HUES6 (cell line): ENCODE measurements at regions not wholly inside any gene's neighbourhood (a gene's known extent, or its start where the extent isn't known, plus 50 kb on each side); places are given as distances from the start of the nearest gene placed in this dataset.

ENCODE experiments used
- H3K27ac ChIP-seq: 2 replicates; pipeline ENCODE4 v1.7.0; 2013; ENCODE audit warnings: low read depth, mild to moderate bottlenecking, low read length, inconsistent platforms
- H3K27me3 ChIP-seq: 2 replicates; pipeline ENCODE4 v1.6.1; 2013; ENCODE audit warnings: low read length; ENCODE audit not compliant: control insufficient read depth, insufficient read depth
- H3K36me3 ChIP-seq: 2 replicates; pipeline ENCODE4 v1.6.1; 2013; ENCODE audit warnings: low read length; ENCODE audit not compliant: control insufficient read depth, insufficient read depth
- H3K4me1 ChIP-seq: 2 replicates; pipeline ENCODE4 v1.6.1; 2013; ENCODE audit warnings: low read length; ENCODE audit not compliant: control insufficient read depth, insufficient read depth
- H3K4me3 ChIP-seq: 2 replicates; pipeline ENCODE4 v1.5.1; 2013; ENCODE audit warnings: low read depth, low read length
- H3K9ac ChIP-seq: one replicate; pipeline ENCODE4 v1.6.1; 2013; ENCODE audit warnings: mild to moderate bottlenecking, low read length
- H3K9me3 ChIP-seq: 2 replicates; pipeline ENCODE4 v1.6.1; 2013; ENCODE audit warnings: low read depth, low read length; ENCODE audit not compliant: control insufficient read depth, insufficient read depth

- H3K27ac ChIP-seq = no peak overlapping the region
- H3K27me3 ChIP-seq = no peaks in the 10 kb centered on the region
- no peaks in the 10 kb centered on the region for H3K36me3 ChIP-seq
- no peak overlapping the region for H3K4me3 ChIP-seq
- peaks cover 18% of the 10 kb centered on the region for H3K4me1 ChIP-seq
- no peak overlapping the region for H3K9ac ChIP-seq
- H3K9me3 ChIP-seq = peaks cover 4% of the 10 kb centered on the region; the same call in 1 of the 2 replicates
Measured at GRCh38 chr5:34498572-34498971, 157.6 kb upstream of the RAI14 start.

GRCh38 chr5:34499001-34499734 lies 157.0 kb upstream of the RAI14 start:
- H3K27ac ChIP-seq = no peak overlapping the region
- H3K9ac ChIP-seq = no peak overlapping the region
- H3K4me3 ChIP-seq = no peak overlapping the region
- H3K9me3 ChIP-seq = peaks cover 4% of the 10 kb centered on the region; the same call in 1 of the 2 replicates
- H3K36me3 ChIP-seq = no peaks in the 10 kb centered on the region
- no peaks in the 10 kb centered on the region for H3K27me3 ChIP-seq
- peaks cover 18% of the 10 kb centered on the region for H3K4me1 ChIP-seq

GRCh38 chr5:34500236-34500847 lies 155.8 kb upstream of the RAI14 start:
- H3K4me1 ChIP-seq = peaks cover 18% of the 10 kb centered on the region
- H3K4me3 ChIP-seq = no peak overlapping the region
- no peak overlapping the region for H3K27ac ChIP-seq
- no peaks in the 10 kb centered on the region for H3K36me3 ChIP-seq
- no peak overlapping the region for H3K9ac ChIP-seq
- no peaks in the 10 kb centered on the region for H3K27me3 ChIP-seq
- H3K9me3 ChIP-seq = no peaks in the 10 kb centered on the region

GRCh38 chr5:34501016-34501415 lies 155.1 kb upstream of the RAI14 start:
- Histone ChIP-seq H3K4me3 (no peak overlapping the region), H3K36me3 (no peaks in the 10 kb centered on the region), H3K9ac (no peak overlapping the region), H3K27ac (no peak overlapping the region), H3K4me1 (peaks cover 18% of the 10 kb centered on the region), H3K9me3 (no peaks in the 10 kb centered on the region), H3K27me3 (no peaks in the 10 kb centered on the region)

GRCh38 chr5:34501840-34502239 lies 154.3 kb upstream of the RAI14 start:
- H3K4me1 ChIP-seq = peaks cover 13% of the 10 kb centered on the region
- H3K36me3 ChIP-seq = no peaks in the 10 kb centered on the region

GRCh38 chr5:34502581-34502980 lies 153.5 kb upstream of the RAI14 start:
- no peak overlapping the region for H3K27ac ChIP-seq
- H3K4me3 ChIP-seq = no peak overlapping the region
- no peaks in the 10 kb centered on the region for H3K27me3 ChIP-seq
- no peak overlapping the region for H3K9ac ChIP-seq
- no peaks in the 10 kb centered on the region for H3K36me3 ChIP-seq
- H3K9me3 ChIP-seq = no peaks in the 10 kb centered on the region
- H3K4me1 ChIP-seq = 0 out of 2 replicates have a peak, but pooled peaks cover 6% of the 10 kb centered on the region

More at GRCh38 chr5:34501840-34502239, 154.3 kb upstream of the RAI14 start:
- Histone ChIP-seq H3K27me3 (no peaks in the 10 kb centered on the region), H3K4me3 (no peak overlapping the region), H3K9ac (no peak overlapping the region), H3K9me3 (no peaks in the 10 kb centered on the region), H3K27ac (no peak overlapping the region)

DNA sequence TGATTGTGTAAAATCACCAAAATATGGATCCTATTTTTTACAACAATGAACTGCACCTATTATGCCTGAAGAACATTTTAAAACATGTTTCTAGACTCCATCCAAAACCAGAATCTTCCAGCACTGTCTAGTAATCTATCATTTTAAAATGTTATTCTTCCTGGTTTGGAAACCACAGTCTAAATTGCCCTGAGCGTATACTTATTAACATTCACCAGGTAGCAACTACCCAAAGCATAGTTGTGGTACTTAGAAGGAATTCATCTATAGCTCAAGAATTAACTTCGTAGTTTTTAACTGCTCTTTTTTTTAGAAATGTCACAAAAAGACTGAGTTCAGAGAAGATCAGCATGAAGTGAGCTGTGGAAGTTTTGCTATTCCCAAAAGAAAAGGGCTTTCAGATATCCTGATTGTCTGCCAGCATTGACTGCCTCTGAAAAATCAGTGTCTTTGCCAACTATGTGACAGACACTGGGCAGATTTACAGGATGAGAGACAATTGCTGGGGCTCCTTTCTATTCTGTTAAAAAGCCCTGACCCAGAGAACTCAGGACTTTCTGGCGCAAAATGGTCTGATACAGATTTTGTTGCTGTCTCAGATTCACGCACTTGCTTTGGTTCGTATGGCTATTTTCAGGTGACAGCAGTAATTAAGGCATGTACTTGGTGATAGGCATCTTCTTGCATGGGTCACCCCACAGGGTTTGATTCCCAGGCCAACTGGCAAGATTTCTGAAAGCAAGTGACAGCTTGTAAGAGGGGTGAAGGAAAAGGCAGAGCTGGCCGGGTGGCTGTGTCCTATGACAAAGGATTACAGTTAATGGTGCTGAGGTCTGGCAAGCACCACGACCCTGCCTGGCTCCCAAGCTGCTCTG lies 152.5 kb upstream of the RAI14 start:
- no peaks in the 10 kb centered on the region for H3K27me3 ChIP-seq
- no peak overlapping the region for H3K9ac ChIP-seq
- no peak overlapping the region for H3K4me3 ChIP-seq
- no peaks in the 10 kb centered on the region for H3K36me3 ChIP-seq
- H3K4me1 ChIP-seq = 0 out of 2 replicates have a peak, but pooled peaks cover 5% of the 10 kb centered on the region
- H3K27ac ChIP-seq = no peak overlapping the region
- no peaks in the 10 kb centered on the region for H3K9me3 ChIP-seq

- Histone ChIP-seq H3K36me3 (no peaks in the 10 kb centered on the region), H3K9ac (no peak overlapping the region), H3K27me3 (no peaks in the 10 kb centered on the region), H3K9me3 (no peaks in the 10 kb centered on the region), H3K27ac (no peak overlapping the region), H3K4me3 (no peak overlapping the region), H3K4me1 (no peaks in the 10 kb centered on the region)
Measured at GRCh38 chr5:34504967-34505366, 151.2 kb upstream of the RAI14 start.

DNA sequence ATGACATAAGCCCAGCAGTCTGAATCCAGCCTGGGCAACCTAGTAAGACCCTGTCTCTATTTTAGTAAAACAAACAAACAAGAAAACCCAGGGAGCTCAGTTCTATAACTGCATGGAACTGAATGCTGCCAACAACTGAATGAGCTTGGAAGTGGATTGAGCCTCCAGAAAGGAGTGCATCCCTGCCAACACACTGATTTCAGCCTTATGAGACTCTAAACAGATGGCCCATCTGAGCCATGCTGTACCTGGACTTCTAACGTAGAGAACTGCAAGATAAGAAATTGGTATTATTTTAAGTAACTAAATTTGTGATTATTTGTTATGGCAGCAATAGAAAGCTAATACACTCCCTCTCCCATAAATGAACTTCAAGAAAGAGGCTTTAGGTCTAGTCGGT lies 150.4 kb upstream of the RAI14 start:
- Histone ChIP-seq H3K27ac (no peak overlapping the region), H3K4me1 (peaks cover 1% of the 10 kb centered on the region; the same call in 1 of the 2 replicates), H3K9ac (no peak overlapping the region), H3K9me3 (no peaks in the 10 kb centered on the region), H3K4me3 (no peak overlapping the region), H3K27me3 (no peaks in the 10 kb centered on the region), H3K36me3 (no peaks in the 10 kb centered on the region)

- H3K4me1 ChIP-seq = peaks cover 10% of the 10 kb centered on the region
- no peak overlapping the region for H3K9ac ChIP-seq
- H3K36me3 ChIP-seq = no peaks in the 10 kb centered on the region
- no peak overlapping the region for H3K27ac ChIP-seq
- no peaks in the 10 kb centered on the region for H3K9me3 ChIP-seq
- no peak overlapping the region for H3K4me3 ChIP-seq
- no peaks in the 10 kb centered on the region for H3K27me3 ChIP-seq
Measured at GRCh38 chr5:34507933-34508332, 148.2 kb upstream of the RAI14 start.

DNA sequence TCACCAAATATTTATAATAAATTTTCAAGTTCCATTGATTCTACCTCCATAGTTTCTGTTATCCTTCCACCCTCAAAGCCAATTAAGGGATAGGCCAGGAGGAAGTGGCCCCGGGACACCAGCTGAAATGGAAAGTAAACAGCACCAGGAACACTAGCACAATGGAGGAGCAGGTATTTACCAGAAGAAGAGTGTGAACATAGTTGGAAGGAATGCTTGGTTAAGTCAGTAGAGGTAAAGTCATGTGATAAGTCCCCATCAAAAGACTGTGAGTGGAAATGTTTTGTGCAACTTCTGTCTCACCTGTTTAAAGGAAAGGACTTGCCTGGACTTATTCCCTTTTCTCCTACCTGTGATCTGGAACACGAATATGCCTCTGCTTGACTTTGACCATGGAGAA lies 146.7 kb upstream of the RAI14 start:
- Histone ChIP-seq H3K27ac (no peak overlapping the region), H3K27me3 (no peaks in the 10 kb centered on the region)

More for the DNA sequence above, 146.7 kb upstream of the RAI14 start:
- peaks cover 10% of the 10 kb centered on the region for H3K4me1 ChIP-seq
- H3K4me3 ChIP-seq = no peak overlapping the region
- H3K36me3 ChIP-seq = no peaks in the 10 kb centered on the region
- H3K9me3 ChIP-seq = no peaks in the 10 kb centered on the region
- no peak overlapping the region for H3K9ac ChIP-seq
